ENCODE measurements at regions not wholly inside any gene's neighbourhood (a gene's known extent, or its start where the extent isn't known, plus 50 kb on each side); places are given as distances from the start of the nearest gene placed in this dataset.

- no peak for DNase-seq (ENCODE audit: low read depth)
Observed at GRCh38 chr2:221176667-221177066, 395.4 kb downstream of the EPHA4 start.

- DNase-seq (ENCODE audit: low read depth): no peak
Observed at GRCh38 chr2:221178139-221178538, 394.0 kb downstream of the EPHA4 start.

- DNase-seq (ENCODE audit: low read depth): no peak
Observed at GRCh38 chr2:221186873-221187272, 385.2 kb downstream of the EPHA4 start.

GRCh38 chr2:221189431-221190067, 382.6 kb downstream of the EPHA4 start:
- DNase-seq (ENCODE audit: low read depth): no peak

- no peak for DNase-seq (ENCODE audit: low read depth)
Observed at GRCh38 chr2:221195829-221196228, 376.3 kb downstream of the EPHA4 start.

GRCh38 chr2:221197225-221197856, 374.8 kb downstream of the EPHA4 start:
- DNase-seq (ENCODE audit: low read depth): no peak

GRCh38 chr2:221198309-221198708, 373.8 kb downstream of the EPHA4 start:
- DNase-seq (ENCODE audit: low read depth): no peak

GRCh38 chr2:221200184-221200839, 371.8 kb downstream of the EPHA4 start:
- DNase-seq (ENCODE audit: low read depth): no peak

- DNase-seq (ENCODE audit: low read depth): no peak
Observed at GRCh38 chr2:221202431-221202830, 369.7 kb downstream of the EPHA4 start.

- DNase-seq (ENCODE audit: low read depth): no peak
Observed at GRCh38 chr2:221203125-221203524, 369.0 kb downstream of the EPHA4 start.

GRCh38 chr2:221203856-221204255, 368.2 kb downstream of the EPHA4 start:
- DNase-seq (ENCODE audit: low read depth): no peak

- no peak for DNase-seq (ENCODE audit: low read depth)
Observed at GRCh38 chr2:221204699-221205098, 367.4 kb downstream of the EPHA4 start.

- no peak for DNase-seq (ENCODE audit: low read depth)
Observed at GRCh38 chr2:221205103-221205673, 366.9 kb downstream of the EPHA4 start.

- DNase-seq (ENCODE audit: low read depth): no peak
Observed at GRCh38 chr2:221210686-221211085, 361.4 kb downstream of the EPHA4 start.

GRCh38 chr2:221211653-221212052, 360.5 kb downstream of the EPHA4 start:
- DNase-seq (ENCODE audit: low read depth): no peak

GRCh38 chr2:221212105-221212504, 360.0 kb downstream of the EPHA4 start:
- DNase-seq (ENCODE audit: low read depth): no peak

GRCh38 chr2:221215487-221215886, 356.6 kb downstream of the EPHA4 start:
- no peak for DNase-seq (ENCODE audit: low read depth)

GRCh38 chr2:221216636-221217035, 355.5 kb downstream of the EPHA4 start:
- DNase-seq (ENCODE audit: low read depth): no peak

- no peak for DNase-seq (ENCODE audit: low read depth)
Observed at GRCh38 chr2:221225752-221226151, 346.4 kb downstream of the EPHA4 start.

- no peak for DNase-seq (ENCODE audit: low read depth)
Observed at GRCh38 chr2:221228214-221228769, 343.8 kb downstream of the EPHA4 start.

GRCh38 chr2:221229099-221229498, 343.0 kb downstream of the EPHA4 start:
- DNase-seq (ENCODE audit: low read depth): no peak

GRCh38 chr2:221231511-221231910, 340.6 kb downstream of the EPHA4 start:
- no peak for DNase-seq (ENCODE audit: low read depth)

GRCh38 chr2:221235941-221236340, 336.2 kb downstream of the EPHA4 start:
- DNase-seq (ENCODE audit: low read depth): no peak
